Fibroblast of peridontal ligament (primary cell): ENCODE measurements at regions not wholly inside any gene's neighbourhood (a gene's known extent, or its start where the extent isn't known, plus 50 kb on each side); places are given as distances from the start of the nearest gene placed in this dataset.
"Not testable (repeated sequence)": the region's sequence is repeated elsewhere in the genome, so short reads cannot be mapped to it uniquely, and the experiment has no call there.

Experiments
- DNase-seq: peaks from one replicate; pipeline ENCODE4 v3.0.0-alpha.2; 2010; ENCODE audit errors: extremely low read depth

- DNase-seq, result no peak
These were observed 1660.3 kb upstream of the LRRTM3 start for GRCh38 chr10:65265451-65265954.

GRCh38 chr10:65269551-65269950, 1656.3 kb upstream of the LRRTM3 start:
- DNase-seq, result not testable (repeated sequence)

GRCh38 chr10:65270969-65271368, 1654.9 kb upstream of the LRRTM3 start:
- DNase-seq, result no peak

- no peak for DNase-seq
These were observed 1652.7 kb upstream of the LRRTM3 start for GRCh38 chr10:65273115-65273514.

- DNase-seq, result no peak
These were observed 1650.5 kb upstream of the LRRTM3 start for GRCh38 chr10:65275296-65275695.

GRCh38 chr10:65284495-65285041, 1641.3 kb upstream of the LRRTM3 start:
- DNase-seq, result no peak

- DNase-seq, result not testable (repeated sequence)
These were observed 1640.1 kb upstream of the LRRTM3 start for GRCh38 chr10:65285726-65286125.

GRCh38 chr10:65291286-65291685, 1634.5 kb upstream of the LRRTM3 start:
- no peak for DNase-seq

- DNase-seq, result no peak
These were observed 1633.3 kb upstream of the LRRTM3 start for GRCh38 chr10:65292551-65292950.

GRCh38 chr10:65294329-65294728, 1631.5 kb upstream of the LRRTM3 start:
- no peak for DNase-seq

- no peak for DNase-seq
These were observed 1624.7 kb upstream of the LRRTM3 start for GRCh38 chr10:65301181-65301580.

GRCh38 chr10:65306201-65306600, 1619.6 kb upstream of the LRRTM3 start:
- no peak for DNase-seq

- no peak for DNase-seq
These were observed 1613.0 kb upstream of the LRRTM3 start for GRCh38 chr10:65312876-65313275.

- DNase-seq, result no peak
These were observed 1612.4 kb upstream of the LRRTM3 start for GRCh38 chr10:65313406-65313805.

GRCh38 chr10:65314253-65314652, 1611.6 kb upstream of the LRRTM3 start:
- DNase-seq, result no peak

GRCh38 chr10:65319493-65319892, 1606.3 kb upstream of the LRRTM3 start:
- no peak for DNase-seq

GRCh38 chr10:65320236-65321026, 1605.4 kb upstream of the LRRTM3 start:
- DNase-seq, result no peak

GRCh38 chr10:65323802-65324201, 1602.0 kb upstream of the LRRTM3 start:
- no peak for DNase-seq

- no peak for DNase-seq
These were observed 1599.9 kb upstream of the LRRTM3 start for GRCh38 chr10:65325913-65326312.

- DNase-seq, result no peak
These were observed 1597.3 kb upstream of the LRRTM3 start for GRCh38 chr10:65328486-65328885.

GRCh38 chr10:65335311-65335710, 1590.5 kb upstream of the LRRTM3 start:
- no peak for DNase-seq

- DNase-seq, result no peak
These were observed 1585.5 kb upstream of the LRRTM3 start for GRCh38 chr10:65340340-65340739.

- DNase-seq, result peak; percentile 5
These were observed 1584.4 kb upstream of the LRRTM3 start for GRCh38 chr10:65341323-65341925.
